PFSK-1 (cell line): ENCODE measurements at regions not wholly inside any gene's neighbourhood (a gene's known extent, or its start where the extent isn't known, plus 50 kb on each side); places are given as distances from the start of the nearest gene placed in this dataset.

ENCODE experiments used
- FOXP2 ChIP-seq: optimal IDR thresholded peaks from 2 replicates; pipeline ENCODE3; 2011; ENCODE audit warnings: borderline replicate concordance, control low read depth, inconsistent platforms; ENCODE audit not compliant: insufficient read depth; ENCODE audit errors: extremely low read length, extremely low read depth
- POLR2AphosphoS5 ChIP-seq: IDR thresholded peaks from 2 replicates; pipeline ENCODE4 v1.6.1; 2012; ENCODE audit warnings: low read depth, mild to moderate bottlenecking, control low read depth, low read length, moderate library complexity
- SIN3A ChIP-seq: IDR thresholded peaks from 2 replicates; pipeline ENCODE4 v1.6.1; 2012; ENCODE audit warnings: mild to moderate bottlenecking, low read length, moderate library complexity, borderline replicate concordance; ENCODE audit not compliant: insufficient read depth
- TAF1 ChIP-seq: IDR thresholded peaks from 2 replicates; pipeline ENCODE4 v1.6.1; 2012; ENCODE audit warnings: low read length, control low read depth, borderline replicate concordance; ENCODE audit not compliant: insufficient read depth
- TF ChIP-seq, protein P1 (sequence below), 2 experiments: IDR thresholded peaks; 2 replicates each; pipeline versions ENCODE4 v1.6.1 to v1.8.0; 2011 to 2012; ENCODE audit warnings: low read depth in 2 of 2, low read length in 2 of 2, control low read depth in 1 of 2, inconsistent platforms in 1 of 2, mild to moderate bottlenecking in 1 of 2, moderate library complexity in 1 of 2; ENCODE audit not compliant: insufficient read depth in 1 of 2

DNA sequence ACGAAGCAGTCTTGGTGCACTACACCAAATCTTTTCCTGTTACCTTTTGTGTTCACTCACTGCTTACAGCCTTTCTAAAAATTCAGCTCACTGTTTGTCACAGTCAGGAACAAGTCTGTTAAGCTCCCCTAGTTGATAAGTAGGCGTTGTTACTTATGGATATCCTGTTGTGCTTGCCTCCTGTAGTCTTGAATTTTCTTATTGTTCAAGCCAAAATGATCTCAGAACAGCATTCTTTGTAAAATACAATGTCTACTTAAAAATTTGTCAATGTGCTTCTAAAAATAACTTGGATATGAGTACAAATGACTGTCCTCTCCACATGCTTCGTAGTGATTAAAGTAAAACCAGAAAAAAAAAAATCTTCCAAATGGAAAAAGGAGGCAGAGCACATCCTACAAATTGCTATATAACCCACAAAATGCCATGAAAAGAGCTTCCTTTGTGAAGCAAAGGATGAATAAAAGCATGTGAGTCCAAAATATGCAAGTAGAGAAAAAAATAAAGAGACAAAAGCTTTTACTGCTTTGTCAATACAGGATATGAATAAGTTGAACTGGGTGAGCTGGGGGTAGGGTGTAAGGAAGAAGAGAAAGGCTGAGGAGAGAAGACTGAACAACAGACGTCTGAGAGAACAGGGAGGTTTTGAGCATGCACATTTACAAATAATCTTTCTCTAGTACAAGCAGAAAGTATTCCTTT, 228.9 kb upstream of the ADGRL4 start:
- TF ChIP-seq SIN3A (no peak), TAF1 (no peak), POLR2AphosphoS5 (no peak), FOXP2 (no peak)
- TF ChIP-seq, protein P1, sequence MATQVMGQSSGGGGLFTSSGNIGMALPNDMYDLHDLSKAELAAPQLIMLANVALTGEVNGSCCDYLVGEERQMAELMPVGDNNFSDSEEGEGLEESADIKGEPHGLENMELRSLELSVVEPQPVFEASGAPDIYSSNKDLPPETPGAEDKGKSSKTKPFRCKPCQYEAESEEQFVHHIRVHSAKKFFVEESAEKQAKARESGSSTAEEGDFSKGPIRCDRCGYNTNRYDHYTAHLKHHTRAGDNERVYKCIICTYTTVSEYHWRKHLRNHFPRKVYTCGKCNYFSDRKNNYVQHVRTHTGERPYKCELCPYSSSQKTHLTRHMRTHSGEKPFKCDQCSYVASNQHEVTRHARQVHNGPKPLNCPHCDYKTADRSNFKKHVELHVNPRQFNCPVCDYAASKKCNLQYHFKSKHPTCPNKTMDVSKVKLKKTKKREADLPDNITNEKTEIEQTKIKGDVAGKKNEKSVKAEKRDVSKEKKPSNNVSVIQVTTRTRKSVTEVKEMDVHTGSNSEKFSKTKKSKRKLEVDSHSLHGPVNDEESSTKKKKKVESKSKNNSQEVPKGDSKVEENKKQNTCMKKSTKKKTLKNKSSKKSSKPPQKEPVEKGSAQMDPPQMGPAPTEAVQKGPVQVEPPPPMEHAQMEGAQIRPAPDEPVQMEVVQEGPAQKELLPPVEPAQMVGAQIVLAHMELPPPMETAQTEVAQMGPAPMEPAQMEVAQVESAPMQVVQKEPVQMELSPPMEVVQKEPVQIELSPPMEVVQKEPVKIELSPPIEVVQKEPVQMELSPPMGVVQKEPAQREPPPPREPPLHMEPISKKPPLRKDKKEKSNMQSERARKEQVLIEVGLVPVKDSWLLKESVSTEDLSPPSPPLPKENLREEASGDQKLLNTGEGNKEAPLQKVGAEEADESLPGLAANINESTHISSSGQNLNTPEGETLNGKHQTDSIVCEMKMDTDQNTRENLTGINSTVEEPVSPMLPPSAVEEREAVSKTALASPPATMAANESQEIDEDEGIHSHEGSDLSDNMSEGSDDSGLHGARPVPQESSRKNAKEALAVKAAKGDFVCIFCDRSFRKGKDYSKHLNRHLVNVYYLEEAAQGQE (IDR thresholded peaks at IDR 0.05; ENCODE audit: insufficient read depth in 1 of 2, low read depth in 2 of 2, low read length in 2 of 2), result no peak

DNA sequence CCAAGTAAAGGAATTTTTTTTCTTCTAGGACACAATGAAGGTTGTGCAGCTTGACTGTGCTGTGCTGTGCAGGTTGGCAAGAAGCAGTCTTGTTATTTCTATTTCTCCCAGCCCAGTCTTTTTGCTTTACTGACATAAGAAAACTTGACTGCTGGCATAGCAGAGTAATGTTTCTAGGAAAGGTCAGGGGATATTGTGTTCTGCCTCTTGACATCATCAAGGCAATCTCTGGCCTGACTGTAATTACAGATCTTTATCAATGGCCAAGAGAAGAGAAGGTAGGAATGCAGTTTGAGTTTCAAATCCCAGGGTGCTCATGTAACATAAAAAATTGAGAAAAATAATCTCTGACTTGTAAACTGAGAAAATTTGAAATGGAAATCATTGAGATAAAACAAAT, 226.3 kb upstream of the ADGRL4 start:
- TF ChIP-seq TAF1, result no peak
- TF ChIP-seq FOXP2, result no peak
- no peak for TF ChIP-seq POLR2AphosphoS5
- TF ChIP-seq, protein P1 (IDR thresholded peaks at IDR 0.05; ENCODE audit: insufficient read depth in 1 of 2, low read depth in 2 of 2, low read length in 2 of 2), result no peak

DNA sequence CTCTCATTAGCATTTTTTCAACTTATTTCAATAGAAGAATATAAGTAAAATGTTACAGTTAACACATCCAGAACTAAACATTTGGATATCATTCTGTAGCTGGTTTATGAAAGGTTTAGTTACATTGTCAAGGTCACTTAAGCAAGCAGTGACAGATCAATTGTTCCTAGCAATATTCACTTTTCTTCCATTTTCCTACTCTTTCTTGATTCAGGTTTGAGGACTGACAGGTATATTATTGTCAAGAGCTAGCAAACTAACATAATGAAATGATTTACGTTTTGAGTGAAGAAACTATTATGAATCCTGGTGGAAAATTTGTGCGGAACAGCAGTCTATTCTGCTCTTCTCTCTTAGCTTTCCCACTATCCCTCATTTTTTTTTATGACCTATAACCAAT, 220.4 kb upstream of the ADGRL4 start:
- TF ChIP-seq, protein P1 (IDR thresholded peaks at IDR 0.05; ENCODE audit: insufficient read depth in 1 of 2, low read depth in 2 of 2, low read length in 2 of 2), result no peak
- TF ChIP-seq FOXP2 (no peak), TAF1 (no peak), POLR2AphosphoS5 (no peak), SIN3A (no peak)

DNA sequence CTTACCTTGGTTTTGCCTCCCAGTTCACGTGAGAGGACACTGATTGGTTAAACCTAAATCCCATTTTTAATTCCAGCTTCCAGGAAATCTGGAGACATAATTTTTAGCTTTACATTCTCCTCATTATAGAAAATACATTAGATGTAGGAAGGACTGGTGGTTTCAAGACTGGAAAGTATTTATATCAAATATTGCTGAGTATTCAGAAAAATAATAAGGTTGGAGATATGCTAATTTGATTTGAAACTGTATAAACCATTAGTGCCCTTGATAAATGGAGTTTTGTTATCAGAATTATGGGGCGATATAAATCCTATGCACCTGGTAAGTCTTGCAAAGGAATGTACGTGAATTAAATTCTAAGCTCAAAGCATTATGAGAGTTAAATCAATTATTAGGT, 218.0 kb upstream of the ADGRL4 start:
- TF ChIP-seq SIN3A (no peak), FOXP2 (no peak), POLR2AphosphoS5 (no peak), TAF1 (no peak)
- TF ChIP-seq, protein P1 (IDR thresholded peaks at IDR 0.05; ENCODE audit: insufficient read depth in 1 of 2, low read depth in 2 of 2, low read length in 2 of 2), result no peak

DNA sequence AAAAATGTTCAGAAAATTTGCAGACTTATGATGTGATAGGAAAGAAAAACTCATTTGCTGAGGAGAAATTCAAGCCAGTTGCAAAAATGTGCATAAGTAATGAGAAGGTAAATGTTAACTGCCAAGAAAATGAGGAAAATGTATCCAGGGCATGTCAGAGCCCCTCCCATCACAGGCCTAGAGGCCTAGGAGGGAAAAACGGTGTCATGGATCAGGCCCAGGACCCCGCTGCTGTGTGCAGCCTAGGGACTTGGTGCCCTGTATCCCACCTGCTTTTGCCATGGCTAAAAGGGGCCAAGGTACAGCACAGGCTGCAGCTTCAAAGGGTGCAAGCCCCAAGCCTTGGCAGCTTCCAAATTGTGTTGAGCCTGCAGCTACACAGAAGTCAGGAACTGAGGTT, 214.0 kb upstream of the ADGRL4 start:
- TF ChIP-seq FOXP2, result no peak
- TF ChIP-seq, protein P1 (IDR thresholded peaks at IDR 0.05; ENCODE audit: insufficient read depth in 1 of 2, low read depth in 2 of 2, low read length in 2 of 2), result no peak
- no peak for TF ChIP-seq POLR2AphosphoS5
- no peak for TF ChIP-seq SIN3A
- TF ChIP-seq TAF1, result no peak
